A549 (cell line): ENCODE measurements at regions not wholly inside any gene's neighbourhood (a gene's known extent, or its start where the extent isn't known, plus 50 kb on each side); places are given as distances from the start of the nearest gene placed in this dataset.

ENCODE experiments used
- ATAC-seq, 2 experiments: fragments of 200-7000 bp in 1 of 2; fragments of >200 bp in 1 of 2; cut with Nextera tagmentation in 1 of 2; cut with Tn5 transposase in 1 of 2; 3 replicates each; pipeline versions ENCODE4 v1.8.0 to v1.9.1; 2018 to 2020; ENCODE audit warnings: mild to moderate bottlenecking in 1 of 2, moderate library complexity in 1 of 2
- CTCF ChIA-PET: fragments of 300-600 bp; sonication (Branson Sonifier 250); formaldehyde crosslinking; extraction: SDS; loops from one replicate; lab custom pipeline; 2021; ENCODE audit warnings: antibody characterized with exemption, inconsistent platforms; lab: Yijun Ruan, JAX
- POLR2A ChIA-PET: fragments of 350-600 bp; formaldehyde crosslinking; extraction: SDS; loops from one replicate; lab custom pipeline; 2021; ENCODE audit warnings: antibody characterized with exemption, inconsistent platforms; lab: Yijun Ruan, JAX
- DNase-seq, 2 experiments: peaks; one replicate each; pipeline versions ENCODE4 v3.0.0 to v3.0.0-alpha.2; 2011 to 2016; ENCODE audit warnings: low read depth in 1 of 2, low spot score in 1 of 2
- FAIRE-seq: peaks from 2 replicates; lab custom pipeline; 2011; peaks lifted over from hg19 to GRCh38; lab: Jason Lieb, UNC
- H3K27ac ChIP-seq, 2 experiments: fragments of >200 bp; sonication (Bioruptor Twin); formaldehyde crosslinking; 3 replicates each; pipeline ENCODE4 v1.5.1; 2016 to 2017
- H3K4me1 ChIP-seq: fragments of >200 bp; sonication (Bioruptor Twin); formaldehyde crosslinking; 3 replicates; pipeline ENCODE4 v1.6.1; 2016
- H3K4me2 ChIP-seq: fragments of >200 bp; sonication (Bioruptor Twin); formaldehyde crosslinking; 3 replicates; pipeline ENCODE4 v1.6.1; 2016
- H3K4me3 ChIP-seq: fragments of >200 bp; sonication (Bioruptor Twin); formaldehyde crosslinking; 3 replicates; pipeline ENCODE4 v1.5.1; 2016
- H3K9me3 ChIP-seq: fragments of >200 bp; sonication (Bioruptor Twin); formaldehyde crosslinking; 3 replicates; pipeline ENCODE4 v1.6.1; 2016
- BHLHE40 ChIP-seq: IDR thresholded peaks from 2 replicates; pipeline ENCODE4 v1.6.1; 2012; ENCODE audit warnings: low read depth, low read length, inconsistent platforms
- CBX2 ChIP-seq: fragments of 200-600 bp; sonication (generic); IDR thresholded peaks from 2 replicates; pipeline ENCODE4 v1.6.1; 2016; ENCODE audit warnings: low read depth, mild to moderate bottlenecking, borderline replicate concordance
- CEBPB ChIP-seq, 2 experiments: fragments of >200 bp in 1 of 2; sonication (Bioruptor Twin) in 1 of 2; formaldehyde crosslinking in 1 of 2; IDR thresholded peaks; 2 replicates each; pipeline ENCODE4 v1.6.1; 2012 to 2016
- CHD2 ChIP-seq: fragments of 150-350 bp; IDR thresholded peaks from 2 replicates; pipeline ENCODE4 v1.6.1; 2014; ENCODE audit warnings: low read length; ENCODE audit not compliant: partially characterized antibody
- CHD4 ChIP-seq: fragments of 200-600 bp; sonication (generic); IDR thresholded peaks from 2 replicates; pipeline ENCODE4 v1.6.1; 2016; ENCODE audit warnings: antibody characterized with exemption, mild to moderate bottlenecking, borderline replicate concordance
- EP300 ChIP-seq, 2 experiments: fragments of >200 bp; sonication (Bioruptor Twin); formaldehyde crosslinking; IDR thresholded peaks; 2 replicates in 1 of 2; 3 replicates in 1 of 2; pipeline ENCODE4 v1.6.1; 2016 to 2017
- ESRRA ChIP-seq: fragments of 150-350 bp; IDR thresholded peaks from 2 replicates; pipeline ENCODE4 v1.6.1; 2014; ENCODE audit warnings: mild to moderate bottlenecking, low read length, borderline replicate concordance
- FOSB ChIP-seq: fragments of 250-450 bp; sonication (Bioruptor Pico); IDR thresholded peaks from 2 replicates; pipeline ENCODE4 v1.5.0; 2020; ENCODE audit warnings: mild to moderate bottlenecking, moderate library complexity
- FOSL2 ChIP-seq, 2 experiments: fragments of 450-650 bp in 1 of 2; fragments of >200 bp in 1 of 2; sonication (Bioruptor Twin) in 1 of 2; formaldehyde crosslinking; IDR thresholded peaks; 2 replicates each; pipeline versions ENCODE4 v1.5.0 to v1.6.1; 2016 to 2020; ENCODE audit warnings: mild to moderate bottlenecking in 1 of 2, moderate library complexity in 1 of 2
- FOXS1 ChIP-seq: fragments of 250-450 bp; sonication (Bioruptor Pico); IDR thresholded peaks from 2 replicates; pipeline ENCODE4 v1.5.0; 2020; ENCODE audit warnings: mild to moderate bottlenecking, moderate library complexity
- GATA3 ChIP-seq: IDR thresholded peaks from 2 replicates; pipeline ENCODE4 v1.6.1; 2012; ENCODE audit warnings: borderline replicate concordance
- HEYL ChIP-seq: fragments of 250-450 bp; sonication (Bioruptor Pico); IDR thresholded peaks from 2 replicates; pipeline ENCODE4 v1.8.0; 2021; ENCODE audit warnings: mild to moderate bottlenecking, moderate library complexity
- HMGXB4 ChIP-seq: fragments of 250-450 bp; sonication (Bioruptor Pico); IDR thresholded peaks from 2 replicates; pipeline ENCODE4 v1.5.0; 2021; ENCODE audit warnings: mild to moderate bottlenecking, moderate library complexity, borderline replicate concordance
- JUN ChIP-seq, 2 experiments: fragments of >200 bp; sonication (Bioruptor Twin); formaldehyde crosslinking; IDR thresholded peaks; 2 replicates in 1 of 2; 3 replicates in 1 of 2; pipeline ENCODE4 v1.6.1; 2016 to 2017
- JUNB ChIP-seq: fragments of >200 bp; sonication (Bioruptor Twin); formaldehyde crosslinking; IDR thresholded peaks from 2 replicates; pipeline ENCODE4 v1.6.1; 2016
- KDM1A ChIP-seq: fragments of 200-600 bp; sonication (generic); IDR thresholded peaks from 2 replicates; pipeline ENCODE4 v1.6.1; 2016; ENCODE audit warnings: low read depth, mild to moderate bottlenecking
- MAZ ChIP-seq: fragments of 150-350 bp; IDR thresholded peaks from 2 replicates; pipeline ENCODE4 v1.6.1; 2014; ENCODE audit warnings: antibody characterized with exemption, low read depth, low read length, borderline replicate concordance
- NPAS2 ChIP-seq: fragments of 250-450 bp; sonication (Bioruptor Pico); IDR thresholded peaks from 2 replicates; pipeline ENCODE4 v1.8.0; 2022; ENCODE audit warnings: mild to moderate bottlenecking, moderate library complexity, borderline replicate concordance
- POLR2AphosphoS2 ChIP-seq: conservative IDR thresholded peaks from 2 replicates; pipeline ENCODE4 v1.6.1; 2012; ENCODE audit warnings: low read length, improper control_type of control experiment, inconsistent platforms
- RCOR1 ChIP-seq: fragments of 150-350 bp; IDR thresholded peaks from 2 replicates; pipeline ENCODE4 v1.6.1; 2014; ENCODE audit warnings: antibody characterized with exemption, low read length, low read depth
- SMC3 ChIP-seq: fragments of >200 bp; sonication (Bioruptor Twin); formaldehyde crosslinking; IDR thresholded peaks from 3 replicates; pipeline ENCODE4 v1.6.1; 2018; ENCODE audit warnings: inconsistent platforms
- TFCP2L1 ChIP-seq: fragments of 250-450 bp; sonication (Bioruptor Pico); IDR thresholded peaks from 2 replicates; pipeline ENCODE4 v1.5.0; 2021; ENCODE audit warnings: mild to moderate bottlenecking
- TP53 ChIP-seq: fragments of 250-450 bp; sonication (Bioruptor Pico); IDR thresholded peaks from 2 replicates; pipeline ENCODE4 v1.5.0; 2021; ENCODE audit warnings: mild to moderate bottlenecking, moderate library complexity
- ZC3H11A ChIP-seq: fragments of 450-650 bp; IDR thresholded peaks from 2 replicates; pipeline ENCODE4 v1.6.1; 2014; ENCODE audit warnings: antibody characterized with exemption, mild to moderate bottlenecking
- ZSCAN20 ChIP-seq: fragments of 250-450 bp; sonication (Bioruptor Pico); IDR thresholded peaks from 2 replicates; pipeline ENCODE4 v1.8.0; 2022; ENCODE audit warnings: mild to moderate bottlenecking, moderate library complexity
- WGBS: methylation state at CpG from one replicate; pipeline ENCODE4 v1.1.6; 2017; ENCODE audit errors: missing lambda C conversion rate; 5-methylcytosine and 5-hydroxymethylcytosine counted together
- TF ChIP-seq, protein P1 (sequence below): fragments of 250-450 bp; sonication (Bioruptor Pico); IDR thresholded peaks from 2 replicates; pipeline ENCODE4 v1.5.0; 2020; ENCODE audit warnings: low read depth, mild to moderate bottlenecking, moderate library complexity
- TF ChIP-seq, protein P2 (sequence below): IDR thresholded peaks from 2 replicates; pipeline ENCODE4 v1.6.1; 2012; ENCODE audit warnings: low read depth, borderline replicate concordance

DNA sequence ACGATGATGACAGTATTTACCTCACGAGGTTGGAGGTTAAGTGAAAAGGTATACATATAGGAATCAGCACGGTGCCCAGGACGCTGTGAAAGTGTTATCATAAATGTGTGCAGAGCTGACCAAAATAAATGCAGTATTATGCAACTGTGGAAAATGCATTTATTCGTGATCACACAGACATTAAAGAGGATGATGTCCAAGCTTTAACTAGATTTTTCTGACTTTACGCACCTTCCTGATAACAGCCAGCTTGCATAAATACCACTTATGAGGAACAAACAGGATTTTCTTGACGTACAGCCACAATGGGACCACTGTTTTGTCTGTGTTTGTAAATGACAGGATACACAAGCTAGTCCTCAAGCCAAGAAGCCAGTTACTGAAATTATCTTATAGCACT, 71.4 kb upstream of the ATP10B start:
- H3K9me3 ChIP-seq, result no peaks in the 10 kb centered on the region
- FAIRE-seq, result no peak
- TF ChIP-seq BHLHE40 (no peak), FOXS1 (no peak), EP300 (IDR thresholded peaks at IDR 0.05) (no peak), CHD4 (no peak), FOSB (CRISPR knock-in tag) (no peak), KDM1A (no peak), GATA3 (no peak), JUNB (no peak), CBX2 (no peak), ZC3H11A (no peak)
- no peak for DNase-seq
- ChIA-PET CTCF (no interaction called here), POLR2A (no interaction called here)
- no peak overlapping the region for H3K4me3 ChIP-seq
- no peak overlapping the region for H3K4me2 ChIP-seq
- no peak overlapping the region for H3K27ac ChIP-seq
- WGBS, result 18% methylated on average over 7 of the region's 7 CpGs
- no peak for ATAC-seq
- H3K4me1 ChIP-seq, result no peaks in the 10 kb centered on the region

- CTCF ChIA-PET, result no interaction called here
- no peak overlapping the region for H3K4me3 ChIP-seq
- TF ChIP-seq MAZ, result no peak
- no peak for TF ChIP-seq NPAS2 (CRISPR knock-in tag)
- no peak for TF ChIP-seq HMGXB4
- no peak for TF ChIP-seq HEYL (CRISPR knock-in tag)
- TF ChIP-seq RCOR1, result no peak
- TF ChIP-seq TFCP2L1 (CRISPR knock-in tag), result no peak
- no peak for TF ChIP-seq CHD2
- no peak for TF ChIP-seq CHD4
- no peak for TF ChIP-seq SMC3
- no peak for TF ChIP-seq JUN (IDR thresholded peaks at IDR 0.05)
- TF ChIP-seq FOSL2 (IDR thresholded peaks at IDR 0.05), result no peak
- no peak for TF ChIP-seq FOSL2 (CRISPR knock-in tag; IDR thresholded peaks at IDR 0.05)
- TF ChIP-seq ESRRA, result no peak
- no peak for TF ChIP-seq CEBPB (IDR thresholded peaks at IDR 0.05)
- TF ChIP-seq JUNB, result no peak
- no peak for TF ChIP-seq TP53 (CRISPR knock-in tag)
- no peak for TF ChIP-seq ZSCAN20
- TF ChIP-seq, protein P1, sequence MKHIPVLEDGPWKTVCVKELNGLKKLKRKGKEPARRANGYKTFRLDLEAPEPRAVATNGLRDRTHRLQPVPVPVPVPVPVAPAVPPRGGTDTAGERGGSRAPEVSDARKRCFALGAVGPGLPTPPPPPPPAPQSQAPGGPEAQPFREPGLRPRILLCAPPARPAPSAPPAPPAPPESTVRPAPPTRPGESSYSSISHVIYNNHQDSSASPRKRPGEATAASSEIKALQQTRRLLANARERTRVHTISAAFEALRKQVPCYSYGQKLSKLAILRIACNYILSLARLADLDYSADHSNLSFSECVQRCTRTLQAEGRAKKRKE (CRISPR knock-in tag), result no peak
- TF ChIP-seq POLR2AphosphoS2, result no peak
- TF ChIP-seq GATA3, result no peak
- TF ChIP-seq, protein P2, sequence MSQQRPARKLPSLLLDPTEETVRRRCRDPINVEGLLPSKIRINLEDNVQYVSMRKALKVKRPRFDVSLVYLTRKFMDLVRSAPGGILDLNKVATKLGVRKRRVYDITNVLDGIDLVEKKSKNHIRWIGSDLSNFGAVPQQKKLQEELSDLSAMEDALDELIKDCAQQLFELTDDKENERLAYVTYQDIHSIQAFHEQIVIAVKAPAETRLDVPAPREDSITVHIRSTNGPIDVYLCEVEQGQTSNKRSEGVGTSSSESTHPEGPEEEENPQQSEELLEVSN, result no peak
- no peaks in the 10 kb centered on the region for H3K9me3 ChIP-seq
- ATAC-seq (no peak), DNase-seq (no peak), FAIRE-seq (no peak)
- no peaks in the 10 kb centered on the region for H3K4me1 ChIP-seq
- WGBS, result 13% methylated on average over 2 of the region's 2 CpGs
- H3K27ac ChIP-seq, result no peak overlapping the region
- POLR2A ChIA-PET, result no interaction called here
- H3K4me2 ChIP-seq, result no peak overlapping the region
Observed at GRCh38 chr5:160922311-160922710, 70.3 kb upstream of the ATP10B start.
